ENCODE measurements at regions not wholly inside any gene's neighbourhood (a gene's known extent, or its start where the extent isn't known, plus 50 kb on each side); places are given as distances from the start of the nearest gene placed in this dataset.

DNA sequence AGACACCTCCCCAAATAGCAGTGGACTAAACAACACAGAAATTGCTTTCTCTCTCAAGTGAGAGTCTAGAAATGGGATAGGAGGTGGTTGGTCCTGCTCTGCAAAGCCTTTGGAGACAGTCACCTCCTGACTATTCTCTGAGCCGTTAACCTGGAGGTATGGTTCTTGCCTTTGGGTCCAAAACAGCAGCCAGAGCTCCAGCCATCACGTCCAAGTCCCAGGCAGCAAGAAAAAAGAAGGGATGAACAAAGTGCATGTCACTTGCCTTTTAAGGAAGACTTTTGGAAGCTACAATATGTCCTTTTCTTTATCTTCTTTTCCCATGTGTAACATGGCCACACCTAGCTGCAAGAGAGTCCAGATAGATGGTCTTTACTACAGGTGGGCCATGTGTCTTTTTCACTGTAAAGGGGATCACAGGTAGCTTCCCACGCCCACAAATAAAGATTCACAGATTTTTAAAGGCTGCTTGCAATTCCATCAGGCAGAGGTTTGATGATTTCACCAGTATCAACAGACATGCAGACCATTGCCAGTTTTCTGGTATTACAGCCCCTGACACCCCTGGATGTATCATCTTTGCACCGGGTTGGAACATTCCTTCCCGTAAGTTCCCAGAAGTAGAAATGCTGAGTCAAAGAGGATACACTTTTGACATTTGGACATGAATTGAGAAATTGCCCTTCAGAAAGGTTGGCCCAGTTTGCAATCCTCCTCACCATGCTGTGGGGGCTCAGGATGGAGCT lies 66.0 kb downstream of the MYEOV start:
- TF ChIP-seq POLR2A (IDR thresholded peaks at IDR 0.05; ENCODE audit: borderline replicate concordance, extremely low read depth, insufficient read depth, insufficient read length) (no peak), SIN3A (IDR thresholded peaks at IDR 0.05; ENCODE audit: low read depth) (no peak)
- TF ChIP-seq, protein P1, sequence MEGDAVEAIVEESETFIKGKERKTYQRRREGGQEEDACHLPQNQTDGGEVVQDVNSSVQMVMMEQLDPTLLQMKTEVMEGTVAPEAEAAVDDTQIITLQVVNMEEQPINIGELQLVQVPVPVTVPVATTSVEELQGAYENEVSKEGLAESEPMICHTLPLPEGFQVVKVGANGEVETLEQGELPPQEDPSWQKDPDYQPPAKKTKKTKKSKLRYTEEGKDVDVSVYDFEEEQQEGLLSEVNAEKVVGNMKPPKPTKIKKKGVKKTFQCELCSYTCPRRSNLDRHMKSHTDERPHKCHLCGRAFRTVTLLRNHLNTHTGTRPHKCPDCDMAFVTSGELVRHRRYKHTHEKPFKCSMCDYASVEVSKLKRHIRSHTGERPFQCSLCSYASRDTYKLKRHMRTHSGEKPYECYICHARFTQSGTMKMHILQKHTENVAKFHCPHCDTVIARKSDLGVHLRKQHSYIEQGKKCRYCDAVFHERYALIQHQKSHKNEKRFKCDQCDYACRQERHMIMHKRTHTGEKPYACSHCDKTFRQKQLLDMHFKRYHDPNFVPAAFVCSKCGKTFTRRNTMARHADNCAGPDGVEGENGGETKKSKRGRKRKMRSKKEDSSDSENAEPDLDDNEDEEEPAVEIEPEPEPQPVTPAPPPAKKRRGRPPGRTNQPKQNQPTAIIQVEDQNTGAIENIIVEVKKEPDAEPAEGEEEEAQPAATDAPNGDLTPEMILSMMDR (IDR thresholded peaks at IDR 0.05 in 2 of 3, conservative IDR thresholded peaks at IDR 0.05 in 1 of 3; ENCODE audit: borderline replicate concordance in 1 of 3, insufficient read depth in 1 of 3, low read depth in 2 of 3, low read length in 2 of 3), result no peak
- TF ChIP-seq, protein P2, sequence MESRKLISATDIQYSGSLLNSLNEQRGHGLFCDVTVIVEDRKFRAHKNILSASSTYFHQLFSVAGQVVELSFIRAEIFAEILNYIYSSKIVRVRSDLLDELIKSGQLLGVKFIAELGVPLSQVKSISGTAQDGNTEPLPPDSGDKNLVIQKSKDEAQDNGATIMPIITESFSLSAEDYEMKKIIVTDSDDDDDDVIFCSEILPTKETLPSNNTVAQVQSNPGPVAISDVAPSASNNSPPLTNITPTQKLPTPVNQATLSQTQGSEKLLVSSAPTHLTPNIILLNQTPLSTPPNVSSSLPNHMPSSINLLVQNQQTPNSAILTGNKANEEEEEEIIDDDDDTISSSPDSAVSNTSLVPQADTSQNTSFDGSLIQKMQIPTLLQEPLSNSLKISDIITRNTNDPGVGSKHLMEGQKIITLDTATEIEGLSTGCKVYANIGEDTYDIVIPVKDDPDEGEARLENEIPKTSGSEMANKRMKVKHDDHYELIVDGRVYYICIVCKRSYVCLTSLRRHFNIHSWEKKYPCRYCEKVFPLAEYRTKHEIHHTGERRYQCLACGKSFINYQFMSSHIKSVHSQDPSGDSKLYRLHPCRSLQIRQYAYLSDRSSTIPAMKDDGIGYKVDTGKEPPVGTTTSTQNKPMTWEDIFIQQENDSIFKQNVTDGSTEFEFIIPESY (IDR thresholded peaks at IDR 0.05; ENCODE audit: extremely low read depth, insufficient replicate concordance, low read length), result no peak
- TF ChIP-seq, protein P3, sequence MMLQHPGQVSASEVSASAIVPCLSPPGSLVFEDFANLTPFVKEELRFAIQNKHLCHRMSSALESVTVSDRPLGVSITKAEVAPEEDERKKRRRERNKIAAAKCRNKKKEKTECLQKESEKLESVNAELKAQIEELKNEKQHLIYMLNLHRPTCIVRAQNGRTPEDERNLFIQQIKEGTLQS (IDR thresholded peaks at IDR 0.05), result no peak
